ENCODE measurements at regions not wholly inside any gene's neighbourhood (a gene's known extent, or its start where the extent isn't known, plus 50 kb on each side); places are given as distances from the start of the nearest gene placed in this dataset.

DNA sequence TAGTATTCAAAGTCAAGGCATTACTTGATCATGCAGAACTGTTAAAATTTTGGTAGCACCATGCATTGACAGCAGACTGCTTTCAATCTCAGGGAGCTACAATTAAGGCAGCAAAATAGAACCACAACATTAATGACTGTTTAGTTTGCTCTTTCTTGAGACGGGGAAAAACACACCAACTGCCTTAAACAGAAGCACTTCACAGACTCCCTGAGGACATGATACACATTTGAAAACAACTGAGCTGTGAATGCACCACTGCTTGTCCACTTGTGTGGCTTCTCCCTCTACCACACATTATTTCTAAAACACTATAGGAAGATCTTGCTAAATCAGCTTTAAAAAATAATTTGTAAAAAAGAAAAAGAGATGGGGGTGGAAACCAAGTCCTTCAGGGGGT lies 79.6 kb upstream of the MAST4 start:
- Histone ChIP-seq H2BK5ac (ENCODE audit: low read depth, low read length) (no peak overlapping the region), H3K9me3 (ENCODE audit: insufficient read depth in 2 of 2, low read depth in 1 of 2, low read length in 1 of 2) (peaks cover 0 to 11% of the 10 kb centered on the region in 2 experiments; a peak in 2 of 4 replicates), H2AK5ac (ENCODE audit: low read depth, low read length) (no peak overlapping the region), H3K4me2 (ENCODE audit: insufficient read depth in 1 of 2, low read depth in 2 of 2, low read length in 2 of 2) (no peak overlapping the region), H3K79me2 (ENCODE audit: control insufficient read depth in 1 of 2, insufficient read depth in 2 of 2, low read length in 2 of 2) (no peaks in the 10 kb centered on the region), H4K20me1 (replicated peaks in 1 of 2; ENCODE audit: control insufficient read depth in 1 of 2, insufficient read depth in 2 of 2, low read length in 2 of 2) (no peaks in the 10 kb centered on the region), H3K23ac (ENCODE audit: insufficient read length) (no peak overlapping the region), H2BK15ac (ENCODE audit: low read length) (no peak overlapping the region), H3K18ac (ENCODE audit: extremely low read depth, low read length) (no peak overlapping the region), H2BK12ac (ENCODE audit: low read depth, low read length) (no peak overlapping the region), H2BK120ac (replicated peaks; ENCODE audit: low read depth, low read length) (no peak overlapping the region), H3K27me3 (replicated peaks in 1 of 4; ENCODE audit: control insufficient read depth in 3 of 4, extremely low read depth in 1 of 4, insufficient read depth in 3 of 4, low read length in 3 of 4) (no peaks in the 10 kb centered on the region), H3K4me1 (replicated peaks in 1 of 4; ENCODE audit: control insufficient read depth in 3 of 4, insufficient read depth in 4 of 4, low read length in 3 of 4) (no peaks in the 10 kb centered on the region), H3K14ac (ENCODE audit: insufficient read length) (no peak overlapping the region), H3K9ac (replicated peaks in 1 of 4; ENCODE audit: extremely low read depth in 1 of 4, low read depth in 3 of 4, low read length in 3 of 4) (no peak overlapping the region), H4K8ac (ENCODE audit: extremely low read depth, insufficient read depth, low read length) (no peak overlapping the region), H3K27ac (ENCODE audit: low read depth, low read length) (no peak overlapping the region), H2AFZ (ENCODE audit: low read length) (no peak overlapping the region), H4K91ac (replicated peaks; ENCODE audit: insufficient read length, low read length) (no peak overlapping the region), H3K23me2 (ENCODE audit: low read depth, low read length) (no peaks in the 10 kb centered on the region), H3K56ac (replicated peaks; ENCODE audit: insufficient read length, low read depth, low read length) (no peak overlapping the region), H4K5ac (ENCODE audit: insufficient read length, low read depth, low read length) (no peak overlapping the region), H3K79me1 (ENCODE audit: low read depth, low read length) (no peaks in the 10 kb centered on the region), H3K4ac (replicated peaks; ENCODE audit: insufficient read length, low read depth, low read length) (no peak overlapping the region), H2BK20ac (ENCODE audit: low read length) (no peak overlapping the region), H3K4me3 (ENCODE audit: extremely low read depth in 1 of 4, insufficient read depth in 2 of 4, low read depth in 3 of 4, low read length in 4 of 4) (no peak overlapping the region), H3K36me3 (ENCODE audit: control insufficient read depth in 2 of 4, insufficient read depth in 4 of 4, low read length in 3 of 4) (no peaks in the 10 kb centered on the region; a peak in 1 of 8 replicates)
- CTCF ChIA-PET (ENCODE audit: partially characterized antibody): interaction anchor here (0.8 to 1.6 kb wide), 5 partner anchors 18 to 210 kb away, joined by 3 to 4 read pairs (median 4); no protein-coding TSS in a partner anchor
- POLR2A ChIA-PET (ENCODE audit: partially characterized antibody): no interaction called here
- 90% methylated on average over 1 of the region's 1 CpG; no CpG with 5 or more reads in 1 of the 2 experiments for WGBS, 2 experiments (ENCODE audit: extremely low coverage in 1 of 2, insufficient coverage in 1 of 2, insufficient read length in 1 of 2, insufficient replicate concordance in 2 of 2, low coverage in 1 of 2, low lambda C conversion rate in 2 of 2, missing lambda C conversion rate in 1 of 2)
- FAIRE-seq (no peak), DNase-seq (ENCODE audit: low read depth in 1 of 2, low spot score in 2 of 2) (no peak)
- TF ChIP-seq SIRT6 (IDR thresholded peaks at IDR 0.05; ENCODE audit: low read length) (no peak), SP2 (IDR thresholded peaks at IDR 0.05; ENCODE audit: low read length) (no peak), MAFK (IDR thresholded peaks at IDR 0.05; ENCODE audit: low read depth, low read length) (no peak), HDAC6 (IDR thresholded peaks at IDR 0.05; ENCODE audit: low read depth, low read length) (no peak), SAP30 (IDR thresholded peaks at IDR 0.05; ENCODE audit: insufficient read depth, insufficient replicate concordance, low read length) (no peak), BRCA1 (IDR thresholded peaks at IDR 0.05; ENCODE audit: low read depth, low read length) (no peak), RBBP5 (IDR thresholded peaks at IDR 0.05; ENCODE audit: borderline replicate concordance, low read depth, low read length) (no peak), FOSL1 (IDR thresholded peaks at IDR 0.05; ENCODE audit: insufficient read depth, low read depth, low read length) (no peak), YY1 (IDR thresholded peaks at IDR 0.05; ENCODE audit: low read depth, low read length) (no peak), KDM5A (IDR thresholded peaks at IDR 0.05; ENCODE audit: low read length) (no peak), BACH1 (IDR thresholded peaks at IDR 0.05; ENCODE audit: low read length) (no peak), SRF (IDR thresholded peaks at IDR 0.05; ENCODE audit: low read depth, low read length) (no peak), KDM4A (IDR thresholded peaks at IDR 0.05; ENCODE audit: low read depth, low read length, severe bottlenecking) (no peak), GTF2F1 (IDR thresholded peaks at IDR 0.05; ENCODE audit: borderline replicate concordance, low read depth, low read length) (no peak), SIN3A (conservative IDR thresholded peaks at IDR 0.05 in 1 of 2, IDR thresholded peaks at IDR 0.05 in 1 of 2; ENCODE audit: low read depth in 1 of 2, low read length in 2 of 2) (no peak), EZH2 (IDR thresholded peaks at IDR 0.05; ENCODE audit: low read depth, low read length, severe bottlenecking) (no peak)
